IMR-90 (cell line): ENCODE measurements at regions not wholly inside any gene's neighbourhood (a gene's known extent, or its start where the extent isn't known, plus 50 kb on each side); places are given as distances from the start of the nearest gene placed in this dataset.

Source experiments
- CTCF ChIP-seq: conservative IDR thresholded peaks from 2 replicates; pipeline ENCODE4 v1.5.1; 2012; ENCODE audit warnings: mild to moderate bottlenecking, low read depth, low read length, improper control_type of control experiment
- MXI1 ChIP-seq: IDR thresholded peaks from 2 replicates; pipeline ENCODE4 v1.6.1; 2012; ENCODE audit warnings: low read depth, mild to moderate bottlenecking, low read length, moderate library complexity, borderline replicate concordance
- POLR2A ChIP-seq: IDR thresholded peaks from 2 replicates; pipeline ENCODE4 v1.6.1; 2012; ENCODE audit warnings: mild to moderate bottlenecking, low read depth, low read length

GRCh38 chr12:127262615-127263014 is 1004.4 kb upstream of the TMEM132C start:
- TF ChIP-seq POLR2A (no peak), CTCF (no peak), MXI1 (no peak)
